Type B pancreatic cell (in vitro differentiated cells): ENCODE measurements at regions not wholly inside any gene's neighbourhood (a gene's known extent, or its start where the extent isn't known, plus 50 kb on each side); places are given as distances from the start of the nearest gene placed in this dataset.

Experiments
- DNase-seq: peaks from one replicate; pipeline ENCODE4 v3.0.0; 2021; ENCODE audit warnings: mixed read lengths; ENCODE audit not compliant: unreplicated experiment; ENCODE audit errors: extremely low spot score
- H3K27ac Mint-ChIP-seq: 2 replicates; pipeline ENCODE4 v1.8.0; 2021; ENCODE audit warnings: mild to moderate bottlenecking, mixed read lengths
- H3K27me3 Mint-ChIP-seq: 2 replicates; pipeline ENCODE4 v1.8.0; 2021; ENCODE audit warnings: mixed read lengths
- H3K36me3 Mint-ChIP-seq: 2 replicates; pipeline ENCODE4 v1.8.0; 2021; ENCODE audit warnings: mixed read lengths
- H3K4me1 Mint-ChIP-seq: one replicate; pipeline ENCODE4 v1.8.0; 2021; ENCODE audit warnings: mixed read lengths; ENCODE audit not compliant: unreplicated experiment
- H3K4me3 Mint-ChIP-seq: 2 replicates; pipeline ENCODE4 v1.8.0; 2021; ENCODE audit warnings: mild to moderate bottlenecking, mixed read lengths
- H3K9me3 Mint-ChIP-seq: 2 replicates; pipeline ENCODE4 v1.8.0; 2021; ENCODE audit warnings: mixed read lengths
- TF ChIP-seq, protein P1 (sequence below): fragments of 200-600 bp; sonication (generic); conservative IDR thresholded peaks from 2 replicates; pipeline ENCODE4 v1.5.0; 2021; ENCODE audit warnings: antibody characterized with exemption, mild to moderate bottlenecking

DNA sequence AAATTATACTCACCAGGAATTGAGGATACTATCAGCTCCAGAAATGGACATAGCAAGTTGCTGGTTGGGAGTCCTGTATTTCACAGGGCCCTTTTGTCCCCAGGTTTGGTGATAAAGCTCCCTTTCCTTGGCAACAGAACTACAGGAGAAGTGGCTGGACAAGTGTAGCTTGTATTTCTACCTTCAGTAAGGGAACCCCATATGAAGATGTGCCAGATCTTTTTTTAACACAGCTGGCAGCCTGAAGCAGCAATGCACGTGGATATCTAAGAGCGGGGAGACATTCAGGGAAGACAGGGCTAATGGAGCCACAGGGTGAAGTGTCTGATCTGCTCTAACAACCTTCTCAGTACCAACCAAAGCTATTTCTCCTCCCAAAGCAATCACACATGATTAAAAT, 373.9 kb upstream of the ID4 start:
- Mint-ChIP-seq H3K27ac (no peak overlapping the region), H3K4me1 (peaks cover 14% of the 10 kb centered on the region), H3K27me3 (no peaks in the 10 kb centered on the region), H3K4me3 (no peak overlapping the region), H3K9me3 (no peaks in the 10 kb centered on the region), H3K36me3 (no peaks in the 10 kb centered on the region)
- no peak for DNase-seq
- TF ChIP-seq, protein P1, sequence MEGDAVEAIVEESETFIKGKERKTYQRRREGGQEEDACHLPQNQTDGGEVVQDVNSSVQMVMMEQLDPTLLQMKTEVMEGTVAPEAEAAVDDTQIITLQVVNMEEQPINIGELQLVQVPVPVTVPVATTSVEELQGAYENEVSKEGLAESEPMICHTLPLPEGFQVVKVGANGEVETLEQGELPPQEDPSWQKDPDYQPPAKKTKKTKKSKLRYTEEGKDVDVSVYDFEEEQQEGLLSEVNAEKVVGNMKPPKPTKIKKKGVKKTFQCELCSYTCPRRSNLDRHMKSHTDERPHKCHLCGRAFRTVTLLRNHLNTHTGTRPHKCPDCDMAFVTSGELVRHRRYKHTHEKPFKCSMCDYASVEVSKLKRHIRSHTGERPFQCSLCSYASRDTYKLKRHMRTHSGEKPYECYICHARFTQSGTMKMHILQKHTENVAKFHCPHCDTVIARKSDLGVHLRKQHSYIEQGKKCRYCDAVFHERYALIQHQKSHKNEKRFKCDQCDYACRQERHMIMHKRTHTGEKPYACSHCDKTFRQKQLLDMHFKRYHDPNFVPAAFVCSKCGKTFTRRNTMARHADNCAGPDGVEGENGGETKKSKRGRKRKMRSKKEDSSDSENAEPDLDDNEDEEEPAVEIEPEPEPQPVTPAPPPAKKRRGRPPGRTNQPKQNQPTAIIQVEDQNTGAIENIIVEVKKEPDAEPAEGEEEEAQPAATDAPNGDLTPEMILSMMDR: no peak

DNA sequence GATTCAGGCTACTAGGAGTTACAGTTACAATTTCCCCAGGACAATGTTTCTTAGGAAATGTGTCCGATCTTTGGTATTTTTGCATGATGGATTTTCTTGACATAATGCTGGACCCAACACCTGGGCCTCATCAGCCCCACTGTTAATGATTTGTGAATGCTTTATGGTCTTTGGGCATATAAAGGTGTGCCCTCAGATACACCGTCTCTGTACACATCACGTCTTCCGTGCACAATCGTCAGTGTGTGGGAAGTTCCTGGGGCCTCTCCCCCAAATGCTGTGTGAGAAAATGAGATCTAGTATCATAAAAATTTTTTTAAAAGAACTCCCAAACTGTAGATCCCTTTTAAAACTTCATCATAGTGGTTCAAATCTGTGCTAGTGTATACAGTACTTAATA, 373.2 kb upstream of the ID4 start:
- no peak overlapping the region for H3K4me3 Mint-ChIP-seq
- H3K27me3 Mint-ChIP-seq: no peaks in the 10 kb centered on the region
- H3K9me3 Mint-ChIP-seq: peaks cover 5% of the 10 kb centered on the region
- no peaks in the 10 kb centered on the region for H3K36me3 Mint-ChIP-seq
- peaks cover 14% of the 10 kb centered on the region for H3K4me1 Mint-ChIP-seq
- TF ChIP-seq, protein P1: no peak
- DNase-seq: no peak
- no peak overlapping the region for H3K27ac Mint-ChIP-seq

DNA sequence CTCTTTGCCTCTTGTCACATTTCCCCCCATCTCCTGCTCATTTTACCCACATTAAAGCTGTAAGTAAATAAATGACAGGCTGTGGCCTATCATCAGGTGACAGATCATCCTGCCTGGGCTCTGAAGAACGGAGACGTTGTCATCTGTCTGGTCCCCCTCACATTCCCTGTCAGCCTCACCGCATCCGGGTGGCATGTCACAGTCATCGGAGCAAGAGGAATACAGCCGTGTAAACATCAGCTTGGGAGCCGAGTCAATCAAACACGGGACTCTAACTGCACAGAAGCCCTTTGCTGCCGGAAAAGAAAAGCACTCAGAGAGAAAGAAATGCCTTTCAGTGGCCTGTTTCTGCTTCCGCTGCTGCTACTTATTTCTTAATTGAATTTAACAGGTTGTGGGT, 371.9 kb upstream of the ID4 start:
- Mint-ChIP-seq H3K9me3 (peaks cover 5% of the 10 kb centered on the region), H3K4me1 (peaks cover 14% of the 10 kb centered on the region), H3K36me3 (no peaks in the 10 kb centered on the region), H3K4me3 (peak overlapping the region; percentile 31), H3K27me3 (no peaks in the 10 kb centered on the region), H3K27ac (peak overlapping the region; percentile 29)
- no peak for DNase-seq
- TF ChIP-seq, protein P1: no peak

GRCh38 chr6:19465760-19466159, 371.4 kb upstream of the ID4 start:
- no peak overlapping the region for H3K4me3 Mint-ChIP-seq
- H3K27me3 Mint-ChIP-seq: no peaks in the 10 kb centered on the region
- H3K4me1 Mint-ChIP-seq: peaks cover 14% of the 10 kb centered on the region
- DNase-seq: no peak
- TF ChIP-seq, protein P1: no peak
- H3K36me3 Mint-ChIP-seq: no peaks in the 10 kb centered on the region
- H3K9me3 Mint-ChIP-seq: peaks cover 5% of the 10 kb centered on the region
- H3K27ac Mint-ChIP-seq: peak overlapping the region; percentile 29

GRCh38 chr6:19470333-19470732, 366.8 kb upstream of the ID4 start:
- TF ChIP-seq, protein P1: no peak
- H3K27ac Mint-ChIP-seq: no peak overlapping the region

GRCh38 chr6:19472153-19472552, 365.0 kb upstream of the ID4 start:
- no peak for DNase-seq
- H3K27ac Mint-ChIP-seq: no peak overlapping the region
- no peaks in the 10 kb centered on the region for H3K4me1 Mint-ChIP-seq
- H3K27me3 Mint-ChIP-seq: no peaks in the 10 kb centered on the region
- H3K9me3 Mint-ChIP-seq: peaks cover 20% of the 10 kb centered on the region
- H3K36me3 Mint-ChIP-seq: peaks cover 4% of the 10 kb centered on the region
- H3K4me3 Mint-ChIP-seq: no peak overlapping the region
- TF ChIP-seq, protein P1: no peak

More at GRCh38 chr6:19470333-19470732, 366.8 kb upstream of the ID4 start:
- peaks cover 4% of the 10 kb centered on the region for H3K36me3 Mint-ChIP-seq
- no peak for DNase-seq
- peaks cover 6% of the 10 kb centered on the region for H3K4me1 Mint-ChIP-seq
- H3K9me3 Mint-ChIP-seq: peaks cover 15% of the 10 kb centered on the region
- no peak overlapping the region for H3K4me3 Mint-ChIP-seq
- no peaks in the 10 kb centered on the region for H3K27me3 Mint-ChIP-seq
